Spleen (tissue), 11 donors: ENCODE measurements at regions not wholly inside any gene's neighbourhood (a gene's known extent, or its start where the extent isn't known, plus 50 kb on each side); places are given as distances from the start of the nearest gene placed in this dataset.

Experiments used
- DNase-seq: peaks from one replicate; pipeline ENCODE4 v3.0.0-alpha.2; 2020
- H3K27ac ChIP-seq, 8 donors: fragments of 200-600 bp; sonication (generic) in 7 of 8; 1 replicate in 4 of 8; 2 replicates in 4 of 8; pipeline versions ENCODE4 v1.5.0 to v1.8.0; 2016 to 2021; ENCODE audit warnings: inconsistent platforms in 4 of 8, mild to moderate bottlenecking in 4 of 8, moderate library complexity in 1 of 8
- H3K27me3 ChIP-seq, 7 donors: fragments of 200-600 bp; sonication (generic) in 6 of 7; replicated peaks in 1 of 7; 1 replicate in 4 of 7; 2 replicates in 3 of 7; pipeline versions ENCODE4 v1.5.0 to v1.8.0; 2016 to 2021; ENCODE audit warnings: inconsistent platforms in 3 of 7, mild to moderate bottlenecking in 1 of 7
- H3K36me3 ChIP-seq, 6 donors: fragments of 200-600 bp; sonication (generic) in 5 of 6; 1 replicate in 4 of 6; 2 replicates in 2 of 6; pipeline versions ENCODE4 v1.5.0 to v1.8.0; 2016 to 2021; ENCODE audit warnings: inconsistent platforms in 2 of 6
- H3K4me1 ChIP-seq, 6 donors: fragments of 200-600 bp; sonication (generic) in 5 of 6; 1 replicate in 3 of 6; 2 replicates in 3 of 6; pipeline versions ENCODE4 v1.5.0 to v1.8.0; 2016 to 2021; ENCODE audit warnings: inconsistent platforms in 3 of 6
- H3K4me3 ChIP-seq, 8 donors: fragments of 200-600 bp; sonication (generic) in 7 of 8; 1 replicate in 4 of 8; 2 replicates in 4 of 8; pipeline versions ENCODE4 v1.5.0 to v1.8.0; 2016 to 2021; ENCODE audit warnings: inconsistent platforms in 4 of 8, mild to moderate bottlenecking in 4 of 8, moderate library complexity in 2 of 8
- H3K9me3 ChIP-seq, 8 donors: fragments of 200-600 bp; sonication (generic) in 7 of 8; 1 replicate in 4 of 8; 2 replicates in 4 of 8; pipeline versions ENCODE4 v1.5.0 to v1.8.0; 2016 to 2021; ENCODE audit warnings: inconsistent platforms in 4 of 8
- CTCF ChIP-seq, 11 experiments: fragments of 200-600 bp in 7 of 11; fragments of 450-650 bp in 4 of 11; sonication (generic) in 4 of 11; IDR thresholded peaks in 8 of 11; conservative IDR thresholded peaks in 3 of 11; 1 replicate in 7 of 11; 2 replicates in 4 of 11; pipeline versions ENCODE4 v1.4.0 to v1.8.0; 2016 to 2021; ENCODE audit warnings: antibody characterized with exemption in 11 of 11, inconsistent platforms in 4 of 11, mild to moderate bottlenecking in 1 of 11
- POLR2A ChIP-seq, 3 donors: fragments of 450-650 bp; IDR thresholded peaks; one replicate each; pipeline ENCODE4 v1.5.1; 2017; ENCODE audit warnings: antibody characterized with exemption in 3 of 3, mild to moderate bottlenecking in 1 of 3
- POLR2AphosphoS5 ChIP-seq, 3 donors: sonication (generic); formaldehyde crosslinking; IDR thresholded peaks; one replicate each; pipeline ENCODE4 v1.5.1; 2017; ENCODE audit warnings: antibody characterized with exemption in 3 of 3
- WGBS, 5 donors: extraction: QIAGEN DNeasy Blood & Tissue Kit in 3 of 5; methylation state at CpG; one replicate each; pipeline versions ENCODE4 v1.1.5 to v1.1.7; 2013 to 2018; 5-methylcytosine and 5-hydroxymethylcytosine counted together
- intact Hi-C: fragments of 100-400 bp; cut with DNase I; formaldehyde crosslinking; loops from one replicate; pipeline ENCODE4 v1.15.0; 2023; ENCODE audit warnings: low total_unique reads
- donor health status: healthy with polysubstance abuse.
- donor health status: DM: no; HTN: no; CAD: no; lungs with moderate emphysema.
- donor health status: DM: no; HTN: no; CAD: no.
- donor health status: Bipolar disorder and iron deficiency.
- donor health status: healthy.
- donor health status: DM: no; HTN: no; CAD: no.
- donor health status: DM: yes; HTN: yes; CAD: no.

GRCh38 chr12:92261071-92261470 lies 115.4 kb upstream of the BTG1 start:
- H3K4me1 ChIP-seq = peaks cover 0 to 19% (median 3%) of the 10 kb centered on the region in 6 donors
- no peak overlapping the region for H3K27ac ChIP-seq
- intact Hi-C loops = no loop called here
- 62 to 80% (median 69%) methylated on average over 3 of the region's 3 CpGs for WGBS, 5 donors
- no peaks in the 10 kb centered on the region for H3K36me3 ChIP-seq
- no peaks in the 10 kb centered on the region for H3K27me3 ChIP-seq
- DNase-seq = no peak
- no peaks in the 10 kb centered on the region for H3K9me3 ChIP-seq
- no peak overlapping the region for H3K4me3 ChIP-seq
- TF ChIP-seq CTCF (IDR thresholded peaks at IDR 0.05 in 8 of 11, conservative IDR thresholded peaks at IDR 0.05 in 3 of 11) (no peak), POLR2A (IDR thresholded peaks at IDR 0.05) (no peak)

GRCh38 chr12:92259696-92260251 lies 114.1 kb upstream of the BTG1 start:
- no peak for DNase-seq
- Histone ChIP-seq H3K9me3 (no peaks in the 10 kb centered on the region), H3K27me3 (no peaks in the 10 kb centered on the region), H3K36me3 (no peaks in the 10 kb centered on the region), H3K27ac (peak overlapping the region in 1 of 8 donors; percentile 29), H3K4me3 (no peak overlapping the region), H3K4me1 (peaks cover 0 to 19% (median 3%) of the 10 kb centered on the region in 6 donors)
- intact Hi-C loops = no loop called here
- TF ChIP-seq CTCF (IDR thresholded peaks at IDR 0.05 in 8 of 11, conservative IDR thresholded peaks at IDR 0.05 in 3 of 11) = no peak
- no peak for TF ChIP-seq POLR2AphosphoS5 (IDR thresholded peaks at IDR 0.05)
- no peak for TF ChIP-seq POLR2A (IDR thresholded peaks at IDR 0.05)
- 93 to 98% (median 96%) methylated on average over 2 of the region's 2 CpGs for WGBS, 5 donors

GRCh38 chr12:92259291-92259690 lies 113.6 kb upstream of the BTG1 start:
- Histone ChIP-seq H3K9me3 (no peaks in the 10 kb centered on the region), H3K27ac (peak overlapping the region in 1 of 8 donors; percentile 29), H3K27me3 (no peaks in the 10 kb centered on the region), H3K36me3 (no peaks in the 10 kb centered on the region), H3K4me1 (peaks cover 0 to 19% (median 3%) of the 10 kb centered on the region in 6 donors), H3K4me3 (no peak overlapping the region)
- TF ChIP-seq POLR2AphosphoS5 (IDR thresholded peaks at IDR 0.05) = no peak
- TF ChIP-seq POLR2A (IDR thresholded peaks at IDR 0.05) = no peak
- TF ChIP-seq CTCF (IDR thresholded peaks at IDR 0.05 in 8 of 11, conservative IDR thresholded peaks at IDR 0.05 in 3 of 11) = no peak
- WGBS, 5 donors = 53 to 82% (median 71%) methylated on average over 1 of the region's 1 CpG
- intact Hi-C loops = no loop called here
- DNase-seq = no peak

GRCh38 chr12:92257261-92257660 lies 111.6 kb upstream of the BTG1 start:
- H3K27me3 ChIP-seq = no peaks in the 10 kb centered on the region
- H3K4me3 ChIP-seq = no peak overlapping the region
- DNase-seq = no peak
- intact Hi-C loops = no loop called here
- no peak overlapping the region for H3K27ac ChIP-seq
- no peaks in the 10 kb centered on the region for H3K36me3 ChIP-seq
- peaks cover 0 to 19% (median 3%) of the 10 kb centered on the region in 6 donors for H3K4me1 ChIP-seq
- H3K9me3 ChIP-seq = no peaks in the 10 kb centered on the region
- no peak for TF ChIP-seq POLR2AphosphoS5 (IDR thresholded peaks at IDR 0.05)
- no peak for TF ChIP-seq CTCF (IDR thresholded peaks at IDR 0.05 in 8 of 11, conservative IDR thresholded peaks at IDR 0.05 in 3 of 11)
